Stimulated activated CD4-positive, alpha-beta T cell treated with anti-CD3 and anti-CD28 coated beads, Interleukin-4, amount 100 ng/mL, for 24 hours (primary cell): ENCODE measurements at regions not wholly inside any gene's neighbourhood (a gene's known extent, or its start where the extent isn't known, plus 50 kb on each side); places are given as distances from the start of the nearest gene placed in this dataset.
A peak's percentile ranks its signal among the peaks of the same experiment; 100 is the strongest.
"Not testable (repeated sequence)": the region's sequence is repeated elsewhere in the genome, so short reads cannot be mapped to it uniquely, and the experiment has no call there.

Experiments used
- DNase-seq: peaks from one replicate; pipeline ENCODE4 v3.0.0-alpha.2; 2020

GRCh38 chr21:14825514-14825974 is 239.3 kb downstream of the NRIP1 start:
- DNase-seq: peak; percentile 26

GRCh38 chr21:14824126-14824525 is 240.7 kb downstream of the NRIP1 start:
- no peak for DNase-seq

GRCh38 chr21:14817311-14817710 is 247.5 kb downstream of the NRIP1 start:
- no peak for DNase-seq

GRCh38 chr21:14814991-14815390 is 249.8 kb downstream of the NRIP1 start:
- no peak for DNase-seq

GRCh38 chr21:14814282-14814681 is 250.5 kb downstream of the NRIP1 start:
- DNase-seq: no peak

- DNase-seq: not testable (repeated sequence)
These were observed 258.1 kb upstream of the SAMSN1 start for GRCh38 chr21:14804170-14804569.

GRCh38 chr21:14797543-14797942 is 251.4 kb upstream of the SAMSN1 start:
- no peak for DNase-seq

GRCh38 chr21:14787312-14787711 is 241.2 kb upstream of the SAMSN1 start:
- DNase-seq: no peak

GRCh38 chr21:14785679-14786078 is 239.6 kb upstream of the SAMSN1 start:
- no peak for DNase-seq

- DNase-seq: peak; percentile 74
These were observed 227.7 kb upstream of the SAMSN1 start for GRCh38 chr21:14773777-14774345.

- DNase-seq: no peak
These were observed 225.5 kb upstream of the SAMSN1 start for GRCh38 chr21:14771593-14771992.

- DNase-seq: no peak
These were observed 221.9 kb upstream of the SAMSN1 start for GRCh38 chr21:14768042-14768441.

GRCh38 chr21:14767192-14767852 is 221.2 kb upstream of the SAMSN1 start:
- no peak for DNase-seq

- no peak for DNase-seq
These were observed 220.1 kb upstream of the SAMSN1 start for GRCh38 chr21:14766241-14766640.

GRCh38 chr21:14763695-14764064 is 217.6 kb upstream of the SAMSN1 start:
- no peak for DNase-seq

- no peak for DNase-seq
These were observed 216.9 kb upstream of the SAMSN1 start for GRCh38 chr21:14762734-14763694.

- no peak for DNase-seq
These were observed 216.2 kb upstream of the SAMSN1 start for GRCh38 chr21:14762327-14762726.

- DNase-seq: no peak
These were observed 213.2 kb upstream of the SAMSN1 start for GRCh38 chr21:14759285-14759684.

GRCh38 chr21:14758849-14759248 is 212.7 kb upstream of the SAMSN1 start:
- no peak for DNase-seq

GRCh38 chr21:14757533-14758327 is 211.6 kb upstream of the SAMSN1 start:
- DNase-seq: no peak

GRCh38 chr21:14755086-14755485 is 209.0 kb upstream of the SAMSN1 start:
- DNase-seq: no peak

GRCh38 chr21:14754682-14755081 is 208.6 kb upstream of the SAMSN1 start:
- no peak for DNase-seq

GRCh38 chr21:14754259-14754604 is 208.1 kb upstream of the SAMSN1 start:
- DNase-seq: no peak
